Caco-2 (cell line): ENCODE measurements at regions not wholly inside any gene's neighbourhood (a gene's known extent, or its start where the extent isn't known, plus 50 kb on each side); places are given as distances from the start of the nearest gene placed in this dataset.

Source experiments
- BruUV-seq: library from RNA; stranded (reverse); fragments of 400-500 nt; replicated peaks from 2 replicates; lab custom pipeline; 2021; lab: Mats Ljungman, UMichigan
- CTCF ChIA-PET: fragments of 300-600 bp; sonication (Branson Sonifier 250); formaldehyde crosslinking; loops from one replicate; lab custom pipeline; 2022; ENCODE audit warnings: antibody characterized with exemption; lab: Charles Lee
- POLR2A ChIA-PET: fragments of 300-600 bp; sonication (Branson Sonifier 250); formaldehyde crosslinking; loops from one replicate; lab custom pipeline; 2022; ENCODE audit warnings: antibody characterized with exemption; lab: Charles Lee
- DNase-seq, 2 experiments: peaks; one replicate each; pipeline versions ENCODE4 v3.0.0 to v3.0.0-alpha.2; 2020 to 2022
- H3K27me3 ChIP-seq: replicated peaks from 2 replicates; pipeline ENCODE4 v1.6.0; 2011; ENCODE audit warnings: low read length; ENCODE audit not compliant: control insufficient read depth, insufficient read depth
- H3K36me3 ChIP-seq: 2 replicates; pipeline ENCODE4 v1.5.1; 2011; ENCODE audit warnings: low read length; ENCODE audit not compliant: control insufficient read depth, insufficient read depth
- H3K4me1 ChIP-seq: fragments of 250-450 bp; sonication (Bioruptor Pico); 2 replicates; pipeline ENCODE4 v1.5.1; 2020; ENCODE audit warnings: mild to moderate bottlenecking
- H3K4me3 ChIP-seq: 2 replicates; pipeline ENCODE4 v1.5.1; 2011; ENCODE audit warnings: low read depth, mild to moderate bottlenecking, control low read depth, low read length
- H3K9me3 ChIP-seq: fragments of 250-450 bp; sonication (Bioruptor Pico); 2 replicates; pipeline ENCODE4 v1.5.1; 2020; ENCODE audit warnings: mild to moderate bottlenecking, moderate library complexity
- H3K27ac Mint-ChIP-seq: one replicate; pipeline ENCODE4 v1.8.0; 2022; ENCODE audit warnings: mixed read lengths; ENCODE audit not compliant: unreplicated experiment
- H3K27me3 Mint-ChIP-seq: one replicate; pipeline ENCODE4 v1.8.0; 2022; ENCODE audit warnings: mixed read lengths; ENCODE audit not compliant: insufficient read depth, unreplicated experiment
- H3K36me3 Mint-ChIP-seq: one replicate; pipeline ENCODE4 v1.8.0; 2022; ENCODE audit warnings: mild to moderate bottlenecking, mixed read lengths; ENCODE audit not compliant: insufficient read depth, unreplicated experiment
- H3K4me1 Mint-ChIP-seq: one replicate; pipeline ENCODE4 v1.8.0; 2022; ENCODE audit warnings: low read depth, mixed read lengths; ENCODE audit not compliant: unreplicated experiment
- H3K4me3 Mint-ChIP-seq: one replicate; pipeline ENCODE4 v1.8.0; 2022; ENCODE audit warnings: mild to moderate bottlenecking, moderate library complexity, mixed read lengths; ENCODE audit not compliant: unreplicated experiment
- H3K9me3 Mint-ChIP-seq: one replicate; pipeline ENCODE4 v1.8.0; 2022; ENCODE audit warnings: mixed read lengths; ENCODE audit not compliant: unreplicated experiment
- CTCF ChIP-seq, 2 experiments: fragments of 200-600 bp in 1 of 2; IDR thresholded peaks; 1 replicate in 1 of 2; 2 replicates in 1 of 2; pipeline versions ENCODE4 v1.5.1 to v1.8.0; 2011 to 2022; ENCODE audit warnings: antibody characterized with exemption in 1 of 2, control low read depth in 1 of 2, inconsistent platforms in 1 of 2, low read depth in 1 of 2, low read length in 1 of 2, mild to moderate bottlenecking in 1 of 2, moderate library complexity in 1 of 2; ENCODE audit not compliant: insufficient read depth in 1 of 2, severe bottlenecking in 1 of 2, unreplicated experiment in 1 of 2
- intact Hi-C: fragments of 100-400 bp; cut with micrococcal nuclease; formaldehyde crosslinking; loops from one replicate; pipeline ENCODE4 v1.10.0; 2022; ENCODE audit not compliant: unreplicated experiment

GRCh38 chr5:111597491-111597890 lies 85.2 kb upstream of the STARD4 start:
- intact Hi-C loops, result no loop called here
- ChIA-PET POLR2A (no interaction called here), CTCF (no interaction called here)
- DNase-seq, result no peak
- TF ChIP-seq CTCF (IDR thresholded peaks at IDR 0.05; ENCODE audit: insufficient read depth in 1 of 2, low read depth in 1 of 2, low read length in 1 of 2, severe bottlenecking in 1 of 2, unreplicated experiment in 1 of 2), result no peak
- Histone ChIP-seq H3K9me3 (no peaks in the 10 kb centered on the region), H3K4me3 (no peak overlapping the region), H3K27me3 (no peaks in the 10 kb centered on the region; the same call in 1 of the 2 replicates), H3K4me1 (no peaks in the 10 kb centered on the region), H3K36me3 (no peaks in the 10 kb centered on the region)
- Mint-ChIP-seq H3K36me3 (no peaks in the 10 kb centered on the region), H3K27ac (no peak overlapping the region), H3K9me3 (no peaks in the 10 kb centered on the region), H3K4me1 (no peaks in the 10 kb centered on the region), H3K27me3 (peaks cover 3% of the 10 kb centered on the region), H3K4me3 (no peak overlapping the region)
- BruUV-seq, result no TSS peak

- Mint-ChIP-seq H3K36me3 (no peaks in the 10 kb centered on the region), H3K27me3 (peaks cover 3% of the 10 kb centered on the region), H3K4me3 (no peak overlapping the region), H3K27ac (no peak overlapping the region), H3K4me1 (no peaks in the 10 kb centered on the region), H3K9me3 (no peaks in the 10 kb centered on the region)
- DNase-seq, result no peak
- ChIA-PET POLR2A (no interaction called here), CTCF (no interaction called here)
- Histone ChIP-seq H3K27me3 (no peaks in the 10 kb centered on the region; the same call in 1 of the 2 replicates), H3K4me3 (no peak overlapping the region), H3K4me1 (no peaks in the 10 kb centered on the region), H3K36me3 (no peaks in the 10 kb centered on the region), H3K9me3 (no peaks in the 10 kb centered on the region)
- intact Hi-C loops, result no loop called here
- no TSS peak for BruUV-seq
- no peak for TF ChIP-seq CTCF (IDR thresholded peaks at IDR 0.05; ENCODE audit: insufficient read depth in 1 of 2, low read depth in 1 of 2, low read length in 1 of 2, severe bottlenecking in 1 of 2, unreplicated experiment in 1 of 2)
Measured at GRCh38 chr5:111596705-111597104, 84.4 kb upstream of the STARD4 start.

GRCh38 chr5:111595425-111595824 lies 83.1 kb upstream of the STARD4 start:
- no peaks in the 10 kb centered on the region for H3K36me3 Mint-ChIP-seq
- no peak for DNase-seq
- ChIA-PET CTCF (no interaction called here), POLR2A (no interaction called here)
- Histone ChIP-seq H3K27me3 (no peaks in the 10 kb centered on the region; the same call in 1 of the 2 replicates), H3K36me3 (no peaks in the 10 kb centered on the region), H3K4me3 (no peak overlapping the region), H3K4me1 (no peaks in the 10 kb centered on the region), H3K9me3 (no peaks in the 10 kb centered on the region)
- H3K4me1 Mint-ChIP-seq, result no peaks in the 10 kb centered on the region
- H3K27ac Mint-ChIP-seq, result no peak overlapping the region
- no peak overlapping the region for H3K4me3 Mint-ChIP-seq
- no peak for TF ChIP-seq CTCF (IDR thresholded peaks at IDR 0.05; ENCODE audit: insufficient read depth in 1 of 2, low read depth in 1 of 2, low read length in 1 of 2, severe bottlenecking in 1 of 2, unreplicated experiment in 1 of 2)
- H3K27me3 Mint-ChIP-seq, result peaks cover 3% of the 10 kb centered on the region
- intact Hi-C loops, result no loop called here
- BruUV-seq, result no TSS peak
- no peaks in the 10 kb centered on the region for H3K9me3 Mint-ChIP-seq
